ENCODE measurements at regions not wholly inside any gene's neighbourhood (a gene's known extent, or its start where the extent isn't known, plus 50 kb on each side); places are given as distances from the start of the nearest gene placed in this dataset.

DNA sequence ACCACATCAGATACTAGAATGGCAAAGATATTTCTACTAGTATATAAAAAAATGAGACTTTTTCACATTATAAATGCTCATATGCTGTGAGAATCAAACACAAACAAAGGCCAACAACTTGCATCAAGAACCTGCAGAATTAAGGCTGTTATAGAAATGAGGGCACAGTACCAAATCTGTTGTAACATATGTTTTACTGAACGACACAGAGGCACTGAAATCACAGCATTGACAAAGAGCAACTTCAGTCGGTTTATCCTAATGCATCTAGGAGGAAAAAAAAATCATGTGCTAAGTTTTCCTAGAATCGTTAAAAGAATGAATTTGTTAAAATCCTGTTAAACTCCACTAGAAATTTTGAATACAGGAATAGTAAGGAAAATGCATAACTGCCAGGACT, 617.4 kb upstream of the NETO1 start:
- TF ChIP-seq RARB (CRISPR knock-in tag; IDR thresholded peaks at IDR 0.05) (no peak), ZFP30 (CRISPR knock-in tag; IDR thresholded peaks at IDR 0.05) (no peak)
- TF ChIP-seq, protein P1, sequence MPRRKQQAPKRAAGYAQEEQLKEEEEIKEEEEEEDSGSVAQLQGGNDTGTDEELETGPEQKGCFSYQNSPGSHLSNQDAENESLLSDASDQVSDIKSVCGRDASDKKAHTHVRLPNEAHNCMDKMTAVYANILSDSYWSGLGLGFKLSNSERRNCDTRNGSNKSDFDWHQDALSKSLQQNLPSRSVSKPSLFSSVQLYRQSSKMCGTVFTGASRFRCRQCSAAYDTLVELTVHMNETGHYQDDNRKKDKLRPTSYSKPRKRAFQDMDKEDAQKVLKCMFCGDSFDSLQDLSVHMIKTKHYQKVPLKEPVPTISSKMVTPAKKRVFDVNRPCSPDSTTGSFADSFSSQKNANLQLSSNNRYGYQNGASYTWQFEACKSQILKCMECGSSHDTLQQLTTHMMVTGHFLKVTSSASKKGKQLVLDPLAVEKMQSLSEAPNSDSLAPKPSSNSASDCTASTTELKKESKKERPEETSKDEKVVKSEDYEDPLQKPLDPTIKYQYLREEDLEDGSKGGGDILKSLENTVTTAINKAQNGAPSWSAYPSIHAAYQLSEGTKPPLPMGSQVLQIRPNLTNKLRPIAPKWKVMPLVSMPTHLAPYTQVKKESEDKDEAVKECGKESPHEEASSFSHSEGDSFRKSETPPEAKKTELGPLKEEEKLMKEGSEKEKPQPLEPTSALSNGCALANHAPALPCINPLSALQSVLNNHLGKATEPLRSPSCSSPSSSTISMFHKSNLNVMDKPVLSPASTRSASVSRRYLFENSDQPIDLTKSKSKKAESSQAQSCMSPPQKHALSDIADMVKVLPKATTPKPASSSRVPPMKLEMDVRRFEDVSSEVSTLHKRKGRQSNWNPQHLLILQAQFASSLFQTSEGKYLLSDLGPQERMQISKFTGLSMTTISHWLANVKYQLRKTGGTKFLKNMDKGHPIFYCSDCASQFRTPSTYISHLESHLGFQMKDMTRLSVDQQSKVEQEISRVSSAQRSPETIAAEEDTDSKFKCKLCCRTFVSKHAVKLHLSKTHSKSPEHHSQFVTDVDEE (CRISPR knock-in tag; IDR thresholded peaks at IDR 0.05): no peak
